ENCODE measurements at regions not wholly inside any gene's neighbourhood (a gene's known extent, or its start where the extent isn't known, plus 50 kb on each side); places are given as distances from the start of the nearest gene placed in this dataset.

GRCh38 chr9:81741103-81741502 is 51.8 kb upstream of the TLE1 start:
- H3K27me3 Mint-ChIP-seq: no peaks in the 10 kb centered on the region
- peaks cover 6 to 13% of the 10 kb centered on the region in 2 donors for H3K9me3 Mint-ChIP-seq
- H3K4me3 Mint-ChIP-seq: no peak overlapping the region
- no peak overlapping the region for H3K27ac Mint-ChIP-seq
- no peaks in the 10 kb centered on the region for H3K4me1 Mint-ChIP-seq
- ATAC-seq (no peak), DNase-seq (no peak)

- ATAC-seq (no peak), DNase-seq (no peak)
- H3K4me3 Mint-ChIP-seq: no peak overlapping the region
- H3K9me3 Mint-ChIP-seq: no peaks in the 10 kb centered on the region
- H3K27me3 Mint-ChIP-seq: no peaks in the 10 kb centered on the region
- no peak overlapping the region for H3K27ac Mint-ChIP-seq
- no peaks in the 10 kb centered on the region for H3K4me1 Mint-ChIP-seq
Observed at GRCh38 chr9:81748091-81748490, 58.7 kb upstream of the TLE1 start.

DNA sequence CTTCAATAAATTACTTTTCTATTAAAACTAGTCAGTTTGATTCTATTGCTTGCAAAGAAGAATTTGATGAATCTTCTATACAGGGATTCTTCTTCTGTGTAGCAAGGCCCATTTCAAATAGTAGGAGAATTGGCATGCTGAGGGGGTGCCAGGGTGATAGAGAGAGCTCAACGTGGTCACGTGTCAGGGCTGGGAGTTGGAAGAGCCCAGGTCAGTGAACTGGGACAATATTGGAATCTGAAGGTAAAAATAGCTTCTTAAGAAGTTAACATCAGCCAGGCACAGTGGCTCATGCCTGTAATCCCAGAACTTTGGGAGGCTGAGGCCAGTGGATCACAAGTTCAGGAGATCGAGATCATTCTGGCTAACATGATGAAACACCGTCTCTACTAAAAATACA is 64.1 kb upstream of the TLE1 start:
- no peak overlapping the region for H3K27ac Mint-ChIP-seq
- H3K9me3 Mint-ChIP-seq: no peaks in the 10 kb centered on the region
- no peak overlapping the region for H3K4me3 Mint-ChIP-seq
- no peaks in the 10 kb centered on the region for H3K4me1 Mint-ChIP-seq
- no peak for DNase-seq
- H3K27me3 Mint-ChIP-seq: no peaks in the 10 kb centered on the region
- ATAC-seq: no peak

DNA sequence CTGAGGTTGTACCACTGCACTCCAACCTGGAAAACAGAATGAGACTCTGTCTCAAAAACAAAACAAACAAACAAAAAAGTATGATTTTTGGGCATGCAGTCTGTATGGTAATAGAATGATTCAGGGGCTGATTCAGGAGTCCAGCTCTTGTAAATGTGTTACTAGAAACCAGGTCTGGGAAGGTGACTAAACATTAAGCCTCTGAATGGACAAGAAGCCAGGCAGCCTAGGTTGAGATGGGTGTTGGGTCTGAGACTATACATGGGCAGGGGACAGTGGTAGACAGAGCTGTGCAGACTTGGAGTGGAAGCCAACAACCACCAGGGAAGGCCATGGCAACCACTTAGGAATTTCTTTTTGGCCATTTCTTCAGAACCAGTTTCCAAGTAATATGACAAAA is 64.9 kb upstream of the TLE1 start:
- H3K4me3 Mint-ChIP-seq: no peak overlapping the region
- H3K9me3 Mint-ChIP-seq: no peaks in the 10 kb centered on the region
- no peak for DNase-seq
- no peak for ATAC-seq
- no peak overlapping the region for H3K27ac Mint-ChIP-seq
- no peaks in the 10 kb centered on the region for H3K27me3 Mint-ChIP-seq
- no peaks in the 10 kb centered on the region for H3K4me1 Mint-ChIP-seq

DNA sequence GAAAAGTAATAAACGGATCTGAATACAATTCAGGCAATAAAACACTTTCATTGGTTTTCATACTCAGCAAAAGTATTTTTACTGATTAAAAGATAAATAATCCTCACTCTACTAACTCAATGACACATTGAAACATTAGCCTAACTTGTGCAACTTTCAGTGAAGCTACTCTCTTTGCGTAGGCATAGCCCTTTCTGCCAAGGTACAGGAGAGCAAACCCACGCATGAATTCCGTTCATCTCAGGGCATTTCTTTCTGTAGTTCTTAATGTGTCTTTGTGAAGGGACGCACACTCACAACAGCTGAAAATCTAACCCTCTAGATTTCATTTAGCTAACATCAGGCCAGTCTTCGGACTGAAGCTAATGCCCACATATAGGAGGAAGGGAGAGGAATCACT is 66.4 kb upstream of the TLE1 start:
- H3K27ac Mint-ChIP-seq: no peak overlapping the region
- H3K27me3 Mint-ChIP-seq: no peaks in the 10 kb centered on the region
- DNase-seq (no peak), ATAC-seq (no peak)
- peaks cover 0 to 2% of the 10 kb centered on the region in 2 donors for H3K9me3 Mint-ChIP-seq
- no peaks in the 10 kb centered on the region for H3K4me1 Mint-ChIP-seq
- no peak overlapping the region for H3K4me3 Mint-ChIP-seq

- no peaks in the 10 kb centered on the region for H3K27me3 Mint-ChIP-seq
- no peaks in the 10 kb centered on the region for H3K4me1 Mint-ChIP-seq
- no peak overlapping the region for H3K4me3 Mint-ChIP-seq
- ATAC-seq: no peak
- DNase-seq: no peak
- H3K27ac Mint-ChIP-seq: no peak overlapping the region
- peaks cover 0 to 7% of the 10 kb centered on the region in 2 donors for H3K9me3 Mint-ChIP-seq
Observed at GRCh38 chr9:81756561-81756960, 67.2 kb upstream of the TLE1 start.

- DNase-seq (no peak), ATAC-seq (no peak)
- Mint-ChIP-seq H3K9me3 (peaks cover 0 to 7% of the 10 kb centered on the region in 2 donors), H3K4me3 (no peak overlapping the region), H3K27ac (no peak overlapping the region), H3K4me1 (no peaks in the 10 kb centered on the region), H3K27me3 (no peaks in the 10 kb centered on the region)
Observed at GRCh38 chr9:81758123-81758797, 68.9 kb upstream of the TLE1 start.

- H3K27me3 Mint-ChIP-seq: no peaks in the 10 kb centered on the region
- H3K9me3 Mint-ChIP-seq: peaks cover 0 to 7% of the 10 kb centered on the region in 2 donors
- H3K4me1 Mint-ChIP-seq: no peaks in the 10 kb centered on the region
- H3K4me3 Mint-ChIP-seq: no peak overlapping the region
- no peak for ATAC-seq
- no peak for DNase-seq
- H3K27ac Mint-ChIP-seq: no peak overlapping the region
Observed at GRCh38 chr9:81759680-81760215, 70.4 kb upstream of the TLE1 start.

DNA sequence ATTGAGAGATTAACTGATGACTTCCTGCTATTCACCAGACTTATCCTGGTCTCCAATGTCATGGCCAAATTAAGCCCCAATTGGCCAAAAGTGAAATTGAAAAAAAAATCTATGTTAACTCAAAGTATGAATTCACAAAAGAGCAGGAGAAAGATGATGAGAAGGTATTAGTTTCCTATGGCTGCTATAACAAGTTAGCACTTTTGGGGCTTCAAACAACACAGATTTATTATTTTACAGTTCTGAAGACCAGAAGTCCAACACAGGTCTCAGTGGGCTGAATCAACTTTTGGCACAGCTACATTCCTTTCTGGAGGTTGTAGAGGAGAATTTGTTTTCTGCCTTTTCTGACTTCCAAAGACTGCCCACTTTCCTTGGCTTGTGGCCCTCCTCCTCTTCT is 78.6 kb upstream of the TLE1 start:
- H3K4me3 Mint-ChIP-seq: no peak overlapping the region
- H3K27ac Mint-ChIP-seq: no peak overlapping the region
- ATAC-seq: no peak
- H3K4me1 Mint-ChIP-seq: no peaks in the 10 kb centered on the region
- DNase-seq: no peak
- H3K27me3 Mint-ChIP-seq: peaks cover 7% of the 10 kb centered on the region
- H3K9me3 Mint-ChIP-seq: no peaks in the 10 kb centered on the region

DNA sequence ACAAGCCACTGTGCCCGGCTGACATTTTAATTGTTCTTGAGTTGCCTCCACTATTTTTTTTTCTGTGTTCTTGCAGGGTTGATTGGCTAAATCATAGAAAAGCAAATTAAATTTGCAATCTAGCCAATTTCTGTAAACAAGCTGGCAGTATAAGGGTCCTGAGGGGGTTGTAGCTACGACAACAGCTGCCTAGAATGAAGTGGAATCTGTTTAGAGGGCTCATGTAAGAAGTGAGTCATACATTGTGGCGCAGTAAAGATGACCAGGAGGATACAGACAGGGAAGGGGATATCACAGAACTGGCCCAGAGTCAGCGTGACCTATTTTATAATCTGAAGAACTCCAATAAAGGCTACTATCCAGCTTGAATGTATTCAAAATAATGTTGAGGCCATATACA is 82.2 kb upstream of the TLE1 start:
- Mint-ChIP-seq H3K27me3 (peaks cover 5% of the 10 kb centered on the region), H3K27ac (no peak overlapping the region), H3K4me1 (no peaks in the 10 kb centered on the region), H3K4me3 (no peak overlapping the region), H3K9me3 (peaks cover 0 to 5% of the 10 kb centered on the region in 2 donors)
- DNase-seq (no peak), ATAC-seq (no peak)

- Mint-ChIP-seq H3K4me1 (no peaks in the 10 kb centered on the region), H3K4me3 (no peak overlapping the region), H3K27ac (no peak overlapping the region), H3K9me3 (peaks cover 0 to 5% of the 10 kb centered on the region in 2 donors), H3K27me3 (peaks cover 5% of the 10 kb centered on the region)
- DNase-seq (no peak), ATAC-seq (no peak)
Observed at GRCh38 chr9:81772144-81772543, 82.8 kb upstream of the TLE1 start.

DNA sequence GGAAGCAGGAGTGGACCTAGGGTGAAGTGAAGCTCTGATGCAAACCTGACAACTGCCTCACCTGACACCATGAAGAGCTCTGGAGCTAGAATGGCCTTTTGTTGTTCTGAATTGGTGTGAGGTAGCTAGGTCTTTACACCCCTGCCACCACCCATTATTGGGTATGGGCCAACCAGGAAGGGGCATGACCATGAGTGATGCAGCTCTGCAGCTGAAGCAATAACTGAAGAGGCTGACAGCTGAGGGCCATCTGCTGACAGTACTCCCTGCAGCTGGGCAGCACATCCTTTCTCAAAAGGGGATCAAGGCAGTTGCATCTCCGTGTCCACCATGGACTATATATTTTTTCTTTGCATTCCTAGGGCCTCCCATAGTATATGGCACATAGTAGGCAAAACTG is 87.0 kb upstream of the TLE1 start:
- Mint-ChIP-seq H3K4me3 (no peak overlapping the region), H3K9me3 (peaks cover 0 to 5% of the 10 kb centered on the region in 2 donors), H3K27me3 (peaks cover 5% of the 10 kb centered on the region), H3K27ac (no peak overlapping the region), H3K4me1 (no peaks in the 10 kb centered on the region)
- ATAC-seq (no peak), DNase-seq (no peak)

- Mint-ChIP-seq H3K9me3 (peaks cover 0 to 5% of the 10 kb centered on the region in 2 donors), H3K27ac (no peak overlapping the region), H3K4me1 (no peaks in the 10 kb centered on the region), H3K4me3 (no peak overlapping the region), H3K27me3 (peaks cover 5% of the 10 kb centered on the region)
- ATAC-seq (no peak), DNase-seq (no peak)
Observed at GRCh38 chr9:81776834-81777233, 87.5 kb upstream of the TLE1 start.

GRCh38 chr9:81777482-81777881 is 88.1 kb upstream of the TLE1 start:
- DNase-seq (no peak), ATAC-seq (no peak)
- H3K9me3 Mint-ChIP-seq: peaks cover 0 to 5% of the 10 kb centered on the region in 2 donors
- H3K27me3 Mint-ChIP-seq: peaks cover 5% of the 10 kb centered on the region
- H3K27ac Mint-ChIP-seq: no peak overlapping the region
- no peaks in the 10 kb centered on the region for H3K4me1 Mint-ChIP-seq
- no peak overlapping the region for H3K4me3 Mint-ChIP-seq

DNA sequence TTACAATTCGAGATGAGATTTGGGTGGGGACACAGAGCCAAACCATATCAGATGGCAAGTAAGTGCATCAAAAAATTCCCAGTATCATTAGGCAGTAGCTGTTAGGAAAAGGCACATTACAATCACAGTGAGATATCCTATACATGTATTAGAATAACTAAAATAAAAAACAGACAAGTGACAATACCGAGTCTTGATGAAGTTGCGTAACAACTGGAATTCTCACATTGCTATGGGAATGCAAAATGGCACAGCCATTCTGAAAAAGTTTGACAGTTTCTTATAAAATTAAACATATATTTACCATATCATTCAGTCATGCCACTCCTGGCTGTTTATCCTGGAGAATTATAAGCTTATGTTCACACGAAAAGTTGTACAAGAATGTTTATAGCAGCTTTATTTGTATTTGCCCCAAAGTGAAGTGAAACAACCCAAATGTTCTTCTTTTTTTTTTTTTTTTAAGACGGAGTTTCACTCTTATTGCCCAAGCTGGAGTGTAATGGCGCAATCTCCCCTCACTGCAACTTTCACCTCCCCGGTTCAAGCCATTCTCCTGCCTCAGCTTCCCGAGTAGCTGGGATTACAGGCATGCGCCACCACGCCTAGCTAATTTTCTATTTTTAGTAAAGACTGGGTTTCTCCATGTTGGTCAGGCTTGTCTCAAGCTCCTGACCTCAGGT is 93.1 kb upstream of the TLE1 start:
- H3K4me3 Mint-ChIP-seq: no peak overlapping the region
- H3K4me1 Mint-ChIP-seq: no peaks in the 10 kb centered on the region
- ATAC-seq (no peak), DNase-seq (no peak)
- no peaks in the 10 kb centered on the region for H3K27me3 Mint-ChIP-seq
- no peaks in the 10 kb centered on the region for H3K9me3 Mint-ChIP-seq
- H3K27ac Mint-ChIP-seq: no peak overlapping the region

GRCh38 chr9:81787747-81788632 is 98.6 kb upstream of the TLE1 start:
- DNase-seq: no peak
- Mint-ChIP-seq H3K27ac (no peak overlapping the region), H3K27me3 (no peaks in the 10 kb centered on the region), H3K4me1 (no peaks in the 10 kb centered on the region), H3K4me3 (no peak overlapping the region), H3K9me3 (no peaks in the 10 kb centered on the region)
- no peak for ATAC-seq
